H1 (cell line): ENCODE measurements at regions not wholly inside any gene's neighbourhood (a gene's known extent, or its start where the extent isn't known, plus 50 kb on each side); places are given as distances from the start of the nearest gene placed in this dataset.

Source experiments
- CTCF ChIA-PET: fragments of 300-600 bp; sonication (Branson Sonifier 250); formaldehyde crosslinking; loops from one replicate; lab custom pipeline; 2021; ENCODE audit not compliant: partially characterized antibody; lab: Charles Lee
- POLR2A ChIA-PET: fragments of 300-600 bp; sonication (Branson Sonifier 250); formaldehyde crosslinking; loops from one replicate; lab custom pipeline; 2021; ENCODE audit warnings: inconsistent platforms; ENCODE audit not compliant: partially characterized antibody; lab: Charles Lee
- DNase-seq, 2 experiments: peaks; one replicate each; pipeline versions ENCODE4 v3.0.0 to v3.0.0-alpha.2; 2010 to 2022; ENCODE audit warnings: low spot score in 2 of 2, low read depth in 1 of 2, mixed read lengths in 1 of 2
- FAIRE-seq: peaks from 2 replicates; lab custom pipeline; 2011; peaks lifted over from hg19 to GRCh38; lab: Jason Lieb, UNC
- H2AFZ ChIP-seq: 2 replicates; pipeline ENCODE4 v1.8.1; 2012; ENCODE audit warnings: low read length, inconsistent platforms
- H2AK5ac ChIP-seq: 2 replicates; pipeline ENCODE4 v1.6.1; 2013; ENCODE audit warnings: low read depth, low read length
- H2BK120ac ChIP-seq: replicated peaks from 2 replicates; pipeline ENCODE3; 2013; ENCODE audit warnings: low read depth, low read length, inconsistent platforms
- H2BK12ac ChIP-seq: 2 replicates; pipeline ENCODE4 v1.6.1; 2013; ENCODE audit warnings: low read depth, low read length
- H2BK15ac ChIP-seq: 2 replicates; pipeline ENCODE4 v1.6.1; 2013; ENCODE audit warnings: low read length
- H2BK20ac ChIP-seq: 2 replicates; pipeline ENCODE4 v1.6.1; 2013; ENCODE audit warnings: low read length
- H2BK5ac ChIP-seq: 2 replicates; pipeline ENCODE4 v1.6.1; 2013; ENCODE audit warnings: low read depth, low read length
- H3K14ac ChIP-seq: 2 replicates; pipeline ENCODE4 v1.6.1; 2013; ENCODE audit warnings: inconsistent platforms; ENCODE audit not compliant: insufficient read length
- H3K18ac ChIP-seq: 2 replicates; pipeline ENCODE4 v1.6.1; 2013; ENCODE audit warnings: low read length; ENCODE audit errors: extremely low read depth
- H3K23ac ChIP-seq: 2 replicates; pipeline ENCODE4 v1.6.1; 2013; ENCODE audit warnings: inconsistent platforms; ENCODE audit not compliant: insufficient read length
- H3K23me2 ChIP-seq: 2 replicates; pipeline ENCODE4 v1.6.1; 2013; ENCODE audit warnings: low read depth, low read length
- H3K27ac ChIP-seq: 2 replicates; pipeline ENCODE4 v1.6.1; 2011; ENCODE audit warnings: low read depth, low read length, inconsistent platforms
- H3K27me3 ChIP-seq, 4 experiments: replicated peaks in 1 of 4; 1 replicate in 1 of 4; 2 replicates in 3 of 4; pipeline versions ENCODE4 v1.6.1 to v1.8.1; 2011 to 2013; ENCODE audit warnings: low read length in 3 of 4, mild to moderate bottlenecking in 3 of 4, inconsistent platforms in 2 of 4, mixed read lengths in 2 of 4, moderate library complexity in 1 of 4; ENCODE audit not compliant: control insufficient read depth in 3 of 4, insufficient read depth in 3 of 4; ENCODE audit errors: extremely low read depth in 1 of 4
- H3K36me3 ChIP-seq, 4 experiments: 2 replicates each; pipeline versions ENCODE4 v1.6.1 to v1.8.1; 2011 to 2013; ENCODE audit warnings: mild to moderate bottlenecking in 4 of 4, low read length in 3 of 4, moderate library complexity in 2 of 4, control low read depth in 1 of 4, inconsistent platforms in 1 of 4; ENCODE audit not compliant: insufficient read depth in 4 of 4, control insufficient read depth in 2 of 4
- H3K4ac ChIP-seq: replicated peaks from 2 replicates; pipeline ENCODE3; 2013; ENCODE audit warnings: low read length, low read depth, mixed read lengths, inconsistent platforms; ENCODE audit not compliant: insufficient read length
- H3K4me1 ChIP-seq, 4 experiments: replicated peaks in 1 of 4; 1 replicate in 1 of 4; 2 replicates in 3 of 4; pipeline versions ENCODE4 v1.6.1 to v1.8.1; 2011 to 2013; ENCODE audit warnings: low read length in 3 of 4, inconsistent platforms in 2 of 4, mixed read lengths in 1 of 4; ENCODE audit not compliant: insufficient read depth in 4 of 4, control insufficient read depth in 3 of 4
- H3K4me2 ChIP-seq, 2 experiments: 2 replicates each; pipeline versions ENCODE4 v1.6.1 to v1.8.1; 2011 to 2013; ENCODE audit warnings: low read depth in 2 of 2, low read length in 2 of 2, control low read depth in 1 of 2, inconsistent platforms in 1 of 2, mild to moderate bottlenecking in 1 of 2; ENCODE audit not compliant: insufficient read depth in 1 of 2
- H3K4me3 ChIP-seq, 4 experiments: fragments of 200-600, 300-600 bp in 1 of 4; sonication (generic), shearing (Covaris generic), sonication (Bioruptor Twin) in 1 of 4; 2 replicates each; pipeline versions ENCODE4 v1.5.1 to v1.8.1; 2011 to 2016; ENCODE audit warnings: low read length in 4 of 4, low read depth in 3 of 4, control low read depth in 2 of 4, inconsistent platforms in 2 of 4, mild to moderate bottlenecking in 2 of 4, mixed read lengths in 1 of 4, moderate library complexity in 1 of 4; ENCODE audit not compliant: insufficient read depth in 2 of 4; ENCODE audit errors: extremely low read depth in 1 of 4
- H3K56ac ChIP-seq: replicated peaks from 2 replicates; pipeline ENCODE3; 2013; ENCODE audit warnings: low read depth, mild to moderate bottlenecking, mixed read lengths, low read length, inconsistent platforms; ENCODE audit not compliant: insufficient read length
- H3K79me1 ChIP-seq: 2 replicates; pipeline ENCODE4 v1.6.1; 2013; ENCODE audit warnings: low read depth, low read length, control low read depth
- H3K79me2 ChIP-seq, 2 experiments: 2 replicates each; pipeline versions ENCODE4 v1.6.1 to v1.8.1; 2012 to 2013; ENCODE audit warnings: low read length in 2 of 2, mild to moderate bottlenecking in 2 of 2, inconsistent platforms in 1 of 2; ENCODE audit not compliant: insufficient read depth in 2 of 2, control insufficient read depth in 1 of 2
- H3K9ac ChIP-seq, 4 experiments: replicated peaks in 1 of 4; 1 replicate in 1 of 4; 2 replicates in 3 of 4; pipeline versions ENCODE4 v1.6.1 to v1.8.1; 2011 to 2013; ENCODE audit warnings: low read depth in 3 of 4, low read length in 3 of 4, control low read depth in 2 of 4, mild to moderate bottlenecking in 2 of 4, moderate library complexity in 2 of 4, inconsistent platforms in 1 of 4; ENCODE audit errors: extremely low read depth in 1 of 4
- H3K9me3 ChIP-seq, 2 experiments: 2 replicates each; pipeline versions ENCODE4 v1.6.1 to v1.8.1; 2012 to 2013; ENCODE audit warnings: mild to moderate bottlenecking in 2 of 2, moderate library complexity in 2 of 2, control low read depth in 1 of 2, inconsistent platforms in 1 of 2, low read depth in 1 of 2, low read length in 1 of 2, mixed read lengths in 1 of 2; ENCODE audit not compliant: insufficient read depth in 2 of 2
- H4K20me1 ChIP-seq, 2 experiments: replicated peaks in 1 of 2; 2 replicates each; pipeline versions ENCODE3 to v1.8.1; 2011 to 2013; ENCODE audit warnings: inconsistent platforms in 2 of 2, low read length in 2 of 2, mild to moderate bottlenecking in 1 of 2; ENCODE audit not compliant: insufficient read depth in 2 of 2, control insufficient read depth in 1 of 2
- H4K5ac ChIP-seq: 2 replicates; pipeline ENCODE4 v1.6.1; 2013; ENCODE audit warnings: low read length, low read depth, mixed read lengths, inconsistent platforms; ENCODE audit not compliant: insufficient read length
- H4K8ac ChIP-seq: 2 replicates; pipeline ENCODE4 v1.8.0; 2013; ENCODE audit warnings: mild to moderate bottlenecking, moderate library complexity, low read length, inconsistent platforms; ENCODE audit not compliant: insufficient read depth; ENCODE audit errors: extremely low read depth
- H4K91ac ChIP-seq: replicated peaks from 2 replicates; pipeline ENCODE3; 2013; ENCODE audit warnings: low read length, mixed read lengths, inconsistent platforms; ENCODE audit not compliant: insufficient read length
- BCL11A ChIP-seq, 2 experiments: IDR thresholded peaks; one replicate each; pipeline ENCODE4 v1.6.1; 2011; ENCODE audit warnings: low read depth in 2 of 2, low read length in 2 of 2, mild to moderate bottlenecking in 2 of 2
- CHD2 ChIP-seq: IDR thresholded peaks from 2 replicates; pipeline ENCODE4 v1.6.1; 2012; ENCODE audit warnings: low read length, improper control_type of control experiment
- EP300 ChIP-seq, 2 experiments: IDR thresholded peaks; 1 replicate in 1 of 2; 2 replicates in 1 of 2; pipeline ENCODE4 v1.6.1; 2011 to 2012; ENCODE audit warnings: low read depth in 2 of 2, low read length in 2 of 2, mild to moderate bottlenecking in 2 of 2, borderline replicate concordance in 1 of 2, inconsistent platforms in 1 of 2, moderate library complexity in 1 of 2
- JUN ChIP-seq: IDR thresholded peaks from 2 replicates; pipeline ENCODE4 v1.6.1; 2011; ENCODE audit warnings: low read depth, mild to moderate bottlenecking, improper control_type of control experiment, low read length
- KDM5A ChIP-seq: fragments of 200-600 bp; IDR thresholded peaks from 2 replicates; pipeline ENCODE4 v1.7.1; 2012; ENCODE audit warnings: mild to moderate bottlenecking, low read length, inconsistent platforms, mixed read lengths
- PHF8 ChIP-seq: fragments of 200-600 bp; sonication (generic); conservative IDR thresholded peaks from 2 replicates; pipeline ENCODE4 v1.7.1; 2012; ENCODE audit warnings: low read depth, mild to moderate bottlenecking, inconsistent platforms, low read length, moderate library complexity
- WGBS, 2 experiments: shearing (Covaris generic) in 1 of 2; methylation state at CpG; one replicate each; pipeline versions ENCODE4 v1.1.6 to v1.1.7; 2013 to 2015; ENCODE audit warnings: low lambda C conversion rate in 2 of 2, mixed read lengths in 2 of 2, inconsistent platforms in 1 of 2, low coverage in 1 of 2, missing lambda C conversion rate in 1 of 2; ENCODE audit not compliant: insufficient replicate concordance in 2 of 2, insufficient coverage in 1 of 2, insufficient read length in 1 of 2; ENCODE audit errors: extremely low coverage in 1 of 2, missing lambda C conversion rate in 1 of 2; 5-methylcytosine and 5-hydroxymethylcytosine counted together

DNA sequence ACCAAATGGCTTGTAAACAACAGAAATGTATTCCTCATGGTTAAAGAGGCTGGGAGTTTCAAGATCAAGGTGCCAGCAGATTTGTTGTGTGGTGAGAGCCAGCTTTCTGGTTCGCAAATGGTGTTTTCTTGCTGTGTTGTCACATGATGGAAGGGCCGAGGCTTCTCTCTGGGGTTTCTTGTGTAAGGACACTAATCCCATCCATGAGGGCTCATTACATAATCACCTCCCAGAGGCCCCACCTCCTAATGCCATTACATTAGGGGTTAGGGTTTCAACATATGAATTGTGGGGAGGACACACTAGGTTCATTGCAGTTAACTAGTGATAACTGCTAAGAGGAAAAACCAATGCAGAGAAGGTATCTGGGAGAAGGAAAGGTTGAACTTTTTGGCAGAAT, 103.5 kb upstream of the ENPEP start:
- Histone ChIP-seq H3K4me3 (no peak overlapping the region), H3K4ac (no peak overlapping the region), H3K79me2 (no peaks in the 10 kb centered on the region), H3K4me2 (no peak overlapping the region), H2BK12ac (no peak overlapping the region), H3K79me1 (no peaks in the 10 kb centered on the region), H2BK20ac (no peak overlapping the region), H3K4me1 (no peaks in the 10 kb centered on the region), H2BK120ac (no peak overlapping the region), H4K8ac (no peak overlapping the region), H3K36me3 (no peaks in the 10 kb centered on the region), H3K9ac (no peak overlapping the region), H3K23me2 (no peaks in the 10 kb centered on the region), H3K27me3 (no peaks in the 10 kb centered on the region), H3K14ac (no peak overlapping the region), H3K23ac (no peak overlapping the region), H4K91ac (no peak overlapping the region), H3K18ac (no peak overlapping the region), H3K27ac (no peak overlapping the region), H2BK15ac (no peak overlapping the region), H3K9me3 (no peaks in the 10 kb centered on the region), H2BK5ac (no peak overlapping the region), H2AFZ (peak overlapping the region; percentile 40; the same call in 1 of the 2 replicates), H4K20me1 (no peaks in the 10 kb centered on the region), H2AK5ac (no peak overlapping the region), H3K56ac (no peak overlapping the region), H4K5ac (no peak overlapping the region)
- TF ChIP-seq CHD2 (no peak), EP300 (IDR thresholded peaks at IDR 0.05; ENCODE audit: borderline replicate concordance in 1 of 2, low read depth in 2 of 2, low read length in 2 of 2) (no peak), BCL11A (IDR thresholded peaks at IDR 0.05; ENCODE audit: low read depth in 2 of 2, low read length in 2 of 2) (no peak), PHF8 (no peak), JUN (no peak), KDM5A (no peak)
- FAIRE-seq (no peak), DNase-seq (no peak)
- 95% methylated on average over 2 of the region's 2 CpGs; no CpG with 5 or more reads in 1 of the 2 experiments for WGBS, 2 experiments
- POLR2A ChIA-PET, result no interaction called here
- CTCF ChIA-PET, result interaction anchor here (1.0 to 1.2 kb wide), 2 partner anchors 8 to 1730 kb away, joined by 3 to 5 read pairs; no protein-coding TSS in a partner anchor
